Left lung (tissue), 4 donors: ENCODE measurements at regions not wholly inside any gene's neighbourhood (a gene's known extent, or its start where the extent isn't known, plus 50 kb on each side); places are given as distances from the start of the nearest gene placed in this dataset.

Experiments
- ATAC-seq: fragments of 200-7000 bp; cut with Tn5 transposase; one replicate; pipeline ENCODE4 v1.9.1; 2020; ENCODE audit warnings: moderate library complexity
- DNase-seq, 4 donors: peaks; one replicate each; pipeline ENCODE4 v3.0.0-alpha.2; 2013 to 2020
- H3K27ac ChIP-seq, 2 donors: fragments of 200-600 bp; sonication (generic) in 1 of 2; one replicate each; pipeline versions ENCODE4 v1.5.0 to v1.8.0; 2020 to 2021
- H3K27me3 ChIP-seq, 2 donors: fragments of 200-600 bp; sonication (generic) in 1 of 2; one replicate each; pipeline versions ENCODE4 v1.5.0 to v1.8.0; 2020 to 2021
- H3K36me3 ChIP-seq, 2 donors: fragments of 200-600 bp; sonication (generic) in 1 of 2; one replicate each; pipeline versions ENCODE4 v1.5.0 to v1.8.0; 2020 to 2021
- H3K4me1 ChIP-seq, 2 donors: fragments of 200-600 bp; one replicate each; pipeline ENCODE4 v1.8.0; 2021
- H3K4me3 ChIP-seq, 2 donors: fragments of 200-600 bp; sonication (generic) in 1 of 2; one replicate each; pipeline versions ENCODE4 v1.5.0 to v1.8.0; 2020 to 2021; ENCODE audit warnings: mild to moderate bottlenecking in 1 of 2
- H3K9me3 ChIP-seq, 2 donors: fragments of 200-600 bp; sonication (generic) in 1 of 2; one replicate each; pipeline versions ENCODE4 v1.5.0 to v1.8.0; 2020 to 2021
- intact Hi-C, 2 donors: fragments of 100-400 bp; cut with DNase I; formaldehyde crosslinking; loops; one replicate each; pipeline versions ENCODE4 v1.11.2 to v1.14.2; 2022
- TF ChIP-seq, protein P1 (sequence below), 2 donors: fragments of 200-600 bp; sonication (generic) in 1 of 2; IDR thresholded peaks; one replicate each; pipeline versions ENCODE4 v1.5.0 to v1.8.0; 2021; ENCODE audit warnings: antibody characterized with exemption in 2 of 2
- donor health status: DM: no; HTN: yes; CAD: no.
- donor health status: DM: no; HTN: no; CAD: no.

DNA sequence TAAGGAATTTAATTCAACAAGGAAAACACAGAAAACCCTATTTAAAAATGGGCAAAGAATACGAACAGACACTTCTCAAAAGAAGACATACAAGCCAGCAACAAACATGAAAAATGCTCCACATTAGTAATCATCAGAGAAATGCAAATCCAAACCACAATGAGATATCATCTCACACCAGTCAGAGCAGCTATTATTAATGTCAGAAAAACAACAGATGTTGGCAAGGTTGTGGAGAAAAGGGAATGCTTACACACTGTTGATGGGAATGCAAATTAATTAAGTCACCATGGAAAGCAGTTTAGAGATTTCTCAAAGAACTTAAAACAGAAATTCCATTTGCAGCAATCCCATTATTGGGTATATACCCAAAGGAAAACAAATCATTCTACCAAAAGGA is 55.2 kb downstream of the GCC1 start:
- intact Hi-C loops = no loop called here
- Histone ChIP-seq H3K27me3 (peaks cover 0 to 9% of the 10 kb centered on the region in 2 donors), H3K36me3 (no peaks in the 10 kb centered on the region), H3K27ac (no peak overlapping the region), H3K4me3 (no peak overlapping the region), H3K9me3 (peaks cover 0 to 5% of the 10 kb centered on the region in 2 donors), H3K4me1 (no peaks in the 10 kb centered on the region)
- no peak for DNase-seq
- ATAC-seq = no peak
- TF ChIP-seq, protein P1, sequence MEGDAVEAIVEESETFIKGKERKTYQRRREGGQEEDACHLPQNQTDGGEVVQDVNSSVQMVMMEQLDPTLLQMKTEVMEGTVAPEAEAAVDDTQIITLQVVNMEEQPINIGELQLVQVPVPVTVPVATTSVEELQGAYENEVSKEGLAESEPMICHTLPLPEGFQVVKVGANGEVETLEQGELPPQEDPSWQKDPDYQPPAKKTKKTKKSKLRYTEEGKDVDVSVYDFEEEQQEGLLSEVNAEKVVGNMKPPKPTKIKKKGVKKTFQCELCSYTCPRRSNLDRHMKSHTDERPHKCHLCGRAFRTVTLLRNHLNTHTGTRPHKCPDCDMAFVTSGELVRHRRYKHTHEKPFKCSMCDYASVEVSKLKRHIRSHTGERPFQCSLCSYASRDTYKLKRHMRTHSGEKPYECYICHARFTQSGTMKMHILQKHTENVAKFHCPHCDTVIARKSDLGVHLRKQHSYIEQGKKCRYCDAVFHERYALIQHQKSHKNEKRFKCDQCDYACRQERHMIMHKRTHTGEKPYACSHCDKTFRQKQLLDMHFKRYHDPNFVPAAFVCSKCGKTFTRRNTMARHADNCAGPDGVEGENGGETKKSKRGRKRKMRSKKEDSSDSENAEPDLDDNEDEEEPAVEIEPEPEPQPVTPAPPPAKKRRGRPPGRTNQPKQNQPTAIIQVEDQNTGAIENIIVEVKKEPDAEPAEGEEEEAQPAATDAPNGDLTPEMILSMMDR (IDR thresholded peaks at IDR 0.05) = no peak

DNA sequence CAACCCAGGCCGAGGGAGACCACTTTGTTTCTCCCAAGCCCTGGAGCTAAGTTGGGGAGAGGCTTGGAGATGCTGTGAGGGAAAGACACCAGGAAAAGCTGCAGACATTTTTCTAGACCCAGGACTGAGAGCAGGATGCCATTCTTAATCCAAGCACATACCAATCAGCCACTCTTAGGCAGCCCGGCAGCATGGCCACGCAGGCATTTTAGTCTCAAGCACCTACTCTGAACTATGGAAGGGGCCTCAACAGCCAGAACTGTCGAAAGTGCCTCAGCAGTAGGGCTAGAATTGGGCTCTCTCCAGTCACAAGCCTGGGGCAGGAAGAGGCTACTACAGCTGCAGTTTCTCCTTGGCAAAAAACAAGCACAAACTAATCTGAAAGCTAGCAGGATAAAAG is 57.8 kb downstream of the GCC1 start:
- H3K4me3 ChIP-seq = no peak overlapping the region
- intact Hi-C loops = no loop called here
- DNase-seq = no peak
- peaks cover 0 to 7% of the 10 kb centered on the region in 2 donors for H3K27me3 ChIP-seq
- no peak overlapping the region for H3K27ac ChIP-seq
- no peaks in the 10 kb centered on the region for H3K4me1 ChIP-seq
- TF ChIP-seq, protein P1 (IDR thresholded peaks at IDR 0.05) = no peak
- peaks cover 0 to 5% of the 10 kb centered on the region in 2 donors for H3K9me3 ChIP-seq
- no peaks in the 10 kb centered on the region for H3K36me3 ChIP-seq
- no peak for ATAC-seq

DNA sequence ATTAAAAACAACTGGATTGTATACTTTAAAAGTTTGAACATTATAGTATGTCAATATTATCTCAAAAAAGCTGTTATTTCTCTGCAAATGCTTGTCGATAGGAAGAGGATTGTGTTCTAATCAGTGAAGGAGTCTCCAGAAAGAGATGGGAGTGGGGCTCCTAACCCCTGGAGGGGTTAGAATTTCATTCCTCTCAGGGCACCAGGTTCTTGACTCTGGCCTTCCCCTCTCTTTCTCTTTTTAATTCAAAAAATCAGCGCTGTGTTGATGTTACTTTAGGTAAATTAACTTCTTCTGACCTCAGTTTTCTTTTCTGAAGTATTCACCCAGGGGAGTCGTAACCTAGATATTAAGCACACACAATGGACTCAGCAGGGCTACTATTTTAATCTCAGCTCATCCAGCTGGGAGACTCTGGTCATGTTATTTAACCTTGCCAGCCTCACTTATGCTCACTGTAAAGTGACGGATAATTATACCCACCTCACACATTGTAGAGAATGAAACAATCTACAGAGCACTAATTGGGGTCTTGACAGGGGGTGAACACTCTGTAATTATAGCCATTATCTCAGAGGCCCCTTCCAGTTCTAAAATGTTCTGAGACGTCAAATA is 59.4 kb downstream of the GCC1 start:
- ATAC-seq (no peak), DNase-seq (no peak)
- TF ChIP-seq, protein P1 (IDR thresholded peaks at IDR 0.05) = no peak
- intact Hi-C loops = no loop called here
- Histone ChIP-seq H3K9me3 (peaks cover 0 to 8% of the 10 kb centered on the region in 2 donors), H3K36me3 (no peaks in the 10 kb centered on the region), H3K27ac (no peak overlapping the region), H3K27me3 (peaks cover 0 to 7% of the 10 kb centered on the region in 2 donors), H3K4me1 (no peaks in the 10 kb centered on the region), H3K4me3 (no peak overlapping the region)

DNA sequence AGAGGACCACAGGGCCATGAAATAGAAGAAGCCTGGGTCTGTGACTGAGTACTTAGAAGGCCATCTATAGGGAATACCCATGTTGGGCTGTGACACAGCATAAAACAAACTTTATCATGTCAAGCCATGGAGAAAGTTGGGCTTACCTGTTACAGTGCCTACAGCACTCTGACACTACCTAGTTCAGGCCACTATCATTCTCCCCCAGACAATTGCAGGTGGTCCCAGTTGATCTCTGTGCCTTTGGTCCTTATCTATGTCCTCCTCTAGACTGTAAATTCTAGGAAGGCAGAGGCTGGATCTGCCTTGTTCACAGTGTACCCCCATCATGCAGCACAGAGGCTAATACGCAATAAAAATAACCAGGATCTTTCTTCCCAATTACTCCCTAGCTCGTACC is 69.1 kb downstream of the GCC1 start:
- intact Hi-C loops = no loop called here
- TF ChIP-seq, protein P1 (IDR thresholded peaks at IDR 0.05) = no peak
- Histone ChIP-seq H3K4me1 (no peaks in the 10 kb centered on the region), H3K36me3 (no peaks in the 10 kb centered on the region), H3K27ac (no peak overlapping the region), H3K27me3 (peaks cover 0 to 2% of the 10 kb centered on the region in 2 donors), H3K9me3 (no peaks in the 10 kb centered on the region), H3K4me3 (no peak overlapping the region)
- DNase-seq (no peak), ATAC-seq (no peak)

DNA sequence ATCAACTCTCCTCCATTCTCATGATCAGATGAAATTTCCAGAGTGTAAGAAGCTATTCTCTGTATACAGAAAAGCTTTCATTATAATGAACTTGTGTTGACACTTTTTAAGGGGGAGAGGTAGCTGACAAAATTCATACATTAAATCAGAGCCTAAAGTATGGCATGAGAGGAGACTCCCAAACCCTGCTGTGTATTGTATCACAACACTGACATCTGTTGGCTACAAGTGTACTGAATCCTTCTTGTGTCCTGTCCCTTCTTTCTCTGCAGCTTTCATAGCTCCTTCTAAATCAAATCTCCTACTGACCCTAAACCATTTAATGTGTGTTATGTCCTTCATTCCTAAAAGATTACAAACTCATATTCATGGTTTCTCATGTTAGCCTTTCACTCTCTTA is 70.9 kb downstream of the GCC1 start:
- Histone ChIP-seq H3K4me3 (no peak overlapping the region), H3K36me3 (no peaks in the 10 kb centered on the region), H3K4me1 (no peaks in the 10 kb centered on the region), H3K9me3 (no peaks in the 10 kb centered on the region), H3K27ac (no peak overlapping the region), H3K27me3 (peaks cover 0 to 21% of the 10 kb centered on the region in 2 donors)
- DNase-seq = peak in 2 of 4 donors; percentile 7 to 48
- intact Hi-C loops = no loop called here
- TF ChIP-seq, protein P1 (IDR thresholded peaks at IDR 0.05) = peak; percentile 25
- ATAC-seq = peak; percentile 73
